GM23338 (cell line): ENCODE measurements at regions not wholly inside any gene's neighbourhood (a gene's known extent, or its start where the extent isn't known, plus 50 kb on each side); places are given as distances from the start of the nearest gene placed in this dataset.

Experiments
- ATAC-seq: fragments of 200-7000 bp; cut with Tn5 transposase; 3 replicates; pipeline ENCODE4 v1.9.1; 2020
- DNase-seq: peaks from one replicate; pipeline ENCODE4 v3.0.0-alpha.2; 2015; ENCODE audit warnings: low spot score
- H2AFZ ChIP-seq: fragments of 200-600 bp; sonication (generic); 2 replicates; pipeline ENCODE4 v1.8.0; 2016; ENCODE audit warnings: antibody characterized with exemption, mild to moderate bottlenecking, moderate library complexity
- H3F3A ChIP-seq: fragments of 200-600 bp; sonication (generic); replicated peaks from 2 replicates; pipeline ENCODE4 v1.8.0; 2017; ENCODE audit warnings: antibody characterized with exemption, mixed run types, low read depth
- H3K27ac ChIP-seq: fragments of 200-600 bp; sonication (generic); 2 replicates; pipeline ENCODE4 v1.6.1; 2016; ENCODE audit warnings: low read depth
- H3K27me3 ChIP-seq: fragments of 200-600 bp; sonication (generic); 2 replicates; pipeline ENCODE4 v1.8.0; 2016; ENCODE audit warnings: mild to moderate bottlenecking, mixed run types, moderate library complexity; ENCODE audit not compliant: insufficient read depth
- H3K36me3 ChIP-seq: fragments of 200-600 bp; sonication (generic); 2 replicates; pipeline ENCODE4 v1.8.0; 2016; ENCODE audit warnings: mild to moderate bottlenecking; ENCODE audit not compliant: insufficient read depth
- H3K4me1 ChIP-seq: fragments of 200-600 bp; sonication (generic); 2 replicates; pipeline ENCODE4 v1.8.0; 2016; ENCODE audit warnings: mild to moderate bottlenecking, moderate library complexity; ENCODE audit not compliant: insufficient read depth
- H3K4me2 ChIP-seq: fragments of 200-600 bp; sonication (generic); 2 replicates; pipeline ENCODE4 v1.7.1; 2017; ENCODE audit warnings: mixed run types
- H3K4me3 ChIP-seq: fragments of 200-600 bp; sonication (generic); 2 replicates; pipeline ENCODE4 v1.6.1; 2016; ENCODE audit warnings: mixed run types
- H3K79me2 ChIP-seq: fragments of 200-600 bp; sonication (generic); replicated peaks from 2 replicates; pipeline ENCODE4 v1.8.0; 2017; ENCODE audit warnings: mild to moderate bottlenecking; ENCODE audit not compliant: insufficient read depth
- H3K9me2 ChIP-seq: fragments of 200-600 bp; sonication (generic); 2 replicates; pipeline ENCODE4 v1.8.0; 2017; ENCODE audit not compliant: insufficient read depth
- H4K20me1 ChIP-seq: fragments of 200-600 bp; sonication (generic); replicated peaks from 2 replicates; pipeline ENCODE4 v1.8.0; 2017; ENCODE audit warnings: mild to moderate bottlenecking; ENCODE audit not compliant: insufficient read depth
- H3K27ac Mint-ChIP-seq: 2 replicates; pipeline ENCODE4 v1.8.0; 2020; ENCODE audit warnings: inconsistent platforms, mild to moderate bottlenecking, moderate library complexity, mixed read lengths
- H3K27me3 Mint-ChIP-seq: 3 replicates; pipeline ENCODE4 v1.8.0; 2022; ENCODE audit warnings: low read depth, mild to moderate bottlenecking, moderate library complexity, mixed read lengths, inconsistent platforms; ENCODE audit not compliant: insufficient read depth, poor library complexity
- H3K36me3 Mint-ChIP-seq: 3 replicates; pipeline ENCODE4 v1.8.0; 2021; ENCODE audit warnings: low read depth, mild to moderate bottlenecking, inconsistent platforms, moderate library complexity, mixed read lengths
- H3K4me1 Mint-ChIP-seq: 3 replicates; pipeline ENCODE4 v1.8.0; 2020; ENCODE audit warnings: mild to moderate bottlenecking, inconsistent platforms, mixed read lengths
- H3K4me3 Mint-ChIP-seq: 3 replicates; pipeline ENCODE4 v1.8.0; 2021; ENCODE audit warnings: moderate library complexity, mild to moderate bottlenecking, inconsistent platforms, mixed read lengths
- H3K9me3 Mint-ChIP-seq: 3 replicates; pipeline ENCODE4 v1.8.0; 2020; ENCODE audit warnings: moderate library complexity, mild to moderate bottlenecking, inconsistent platforms, mixed read lengths
- CREB1 ChIP-seq: fragments of 250-450 bp; sonication (Bioruptor Pico); IDR thresholded peaks from 2 replicates; pipeline ENCODE4 v1.5.0; 2020; ENCODE audit warnings: low read depth, mild to moderate bottlenecking, moderate library complexity
- EZH2 ChIP-seq: fragments of 200-600 bp; sonication (generic); IDR thresholded peaks from one replicate; pipeline ENCODE4 v1.8.0; 2017; ENCODE audit warnings: antibody characterized with exemption, mild to moderate bottlenecking, low read depth; ENCODE audit not compliant: unreplicated experiment
- EZH2phosphoT487 ChIP-seq: fragments of 200-600 bp; sonication (generic); IDR thresholded peaks from one replicate; pipeline ENCODE4 v1.8.1; 2018; ENCODE audit warnings: antibody characterized with exemption; ENCODE audit not compliant: unreplicated experiment
- JUNB ChIP-seq: IDR thresholded peaks from one replicate; pipeline ENCODE4 v1.6.1; 2016; ENCODE audit warnings: antibody characterized with exemption; ENCODE audit not compliant: unreplicated experiment
- NANOG ChIP-seq: IDR thresholded peaks from 2 replicates; pipeline ENCODE4 v1.6.1; 2016; ENCODE audit warnings: antibody characterized with exemption, borderline replicate concordance
- POLR2AphosphoS5 ChIP-seq: IDR thresholded peaks from 2 replicates; pipeline ENCODE4 v1.6.1; 2016; ENCODE audit warnings: antibody characterized with exemption, low read depth
- STAT1 ChIP-seq: IDR thresholded peaks from one replicate; pipeline ENCODE4 v1.6.1; 2016; ENCODE audit warnings: antibody characterized with exemption; ENCODE audit not compliant: unreplicated experiment
- ZNF114 ChIP-seq: fragments of 250-450 bp; sonication (Bioruptor Pico); IDR thresholded peaks from 2 replicates; pipeline ENCODE4 v1.5.0; 2020; ENCODE audit warnings: mild to moderate bottlenecking, moderate library complexity
- ZNF331 ChIP-seq: fragments of 250-450 bp; sonication (Bioruptor Pico); IDR thresholded peaks from 2 replicates; pipeline ENCODE4 v1.5.0; 2020; ENCODE audit warnings: low read depth, mild to moderate bottlenecking, moderate library complexity
- TF ChIP-seq, protein P1 (sequence below): IDR thresholded peaks from 2 replicates; pipeline ENCODE4 v1.6.1; 2016; ENCODE audit warnings: antibody characterized with exemption
- TF ChIP-seq, protein P2 (sequence below): fragments of 250-450 bp; sonication (Bioruptor Pico); IDR thresholded peaks from 2 replicates; pipeline ENCODE4 v1.5.0; 2020; ENCODE audit warnings: mild to moderate bottlenecking, moderate library complexity
- TF ChIP-seq, protein P3 (sequence below): IDR thresholded peaks from one replicate; pipeline ENCODE4 v1.6.1; 2018; ENCODE audit warnings: antibody characterized with exemption; ENCODE audit not compliant: unreplicated experiment
- TF ChIP-seq, protein P4 (sequence below), 2 experiments: fragments of 200-600 bp in 1 of 2; sonication (generic) in 1 of 2; conservative IDR thresholded peaks; 2 replicates each; pipeline versions ENCODE4 v1.5.1 to v1.6.1; 2016 to 2017; ENCODE audit warnings: antibody characterized with exemption in 2 of 2, low read depth in 2 of 2, mild to moderate bottlenecking in 2 of 2, moderate library complexity in 1 of 2

DNA sequence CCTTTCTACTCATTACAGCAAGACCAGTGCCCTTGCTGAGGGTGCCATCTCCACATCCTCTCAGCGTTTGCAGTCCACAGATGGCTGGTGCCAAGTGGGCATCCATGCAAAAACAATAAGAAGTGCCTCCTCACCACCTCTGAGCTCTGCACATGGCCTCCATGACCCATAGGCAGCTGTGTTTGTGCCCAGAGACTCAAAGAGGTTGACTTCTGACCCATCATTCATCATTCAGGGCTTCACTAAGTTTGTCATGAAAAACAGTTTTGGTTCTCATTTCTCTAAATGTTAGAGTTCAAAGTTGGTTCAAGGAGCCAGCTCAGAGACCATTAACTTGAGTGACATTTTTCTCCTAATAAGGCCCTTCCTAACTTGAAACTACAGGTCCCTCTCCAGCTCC is 512.6 kb upstream of the MAP3K7 start:
- Mint-ChIP-seq H3K36me3 (no peaks in the 10 kb centered on the region), H3K4me1 (no peaks in the 10 kb centered on the region), H3K4me3 (no peak overlapping the region), H3K27ac (no peak overlapping the region), H3K27me3 (no peaks in the 10 kb centered on the region), H3K9me3 (no peaks in the 10 kb centered on the region)
- ATAC-seq: no peak
- H3K9me2 ChIP-seq: 0 out of 2 replicates have a peak, but pooled peaks cover 3% of the 10 kb centered on the region
- 0 out of 2 replicates have a peak overlapping the region, but pooled peaks have one; percentile 61 for H2AFZ ChIP-seq
- no peak overlapping the region for H3K4me3 ChIP-seq
- H3K79me2 ChIP-seq: no peaks in the 10 kb centered on the region
- no peaks in the 10 kb centered on the region for H4K20me1 ChIP-seq
- DNase-seq: no peak
- H3K27me3 ChIP-seq: no peaks in the 10 kb centered on the region
- no peaks in the 10 kb centered on the region for H3K36me3 ChIP-seq
- TF ChIP-seq ZNF114 (CRISPR knock-in tag) (no peak), EZH2 (no peak), STAT1 (no peak), POLR2AphosphoS5 (no peak), EZH2phosphoT487 (no peak), ZNF331 (CRISPR knock-in tag) (no peak), NANOG (no peak), JUNB (no peak), CREB1 (CRISPR knock-in tag) (no peak)
- TF ChIP-seq, protein P1, sequence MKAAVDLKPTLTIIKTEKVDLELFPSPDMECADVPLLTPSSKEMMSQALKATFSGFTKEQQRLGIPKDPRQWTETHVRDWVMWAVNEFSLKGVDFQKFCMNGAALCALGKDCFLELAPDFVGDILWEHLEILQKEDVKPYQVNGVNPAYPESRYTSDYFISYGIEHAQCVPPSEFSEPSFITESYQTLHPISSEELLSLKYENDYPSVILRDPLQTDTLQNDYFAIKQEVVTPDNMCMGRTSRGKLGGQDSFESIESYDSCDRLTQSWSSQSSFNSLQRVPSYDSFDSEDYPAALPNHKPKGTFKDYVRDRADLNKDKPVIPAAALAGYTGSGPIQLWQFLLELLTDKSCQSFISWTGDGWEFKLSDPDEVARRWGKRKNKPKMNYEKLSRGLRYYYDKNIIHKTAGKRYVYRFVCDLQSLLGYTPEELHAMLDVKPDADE: no peak
- TF ChIP-seq, protein P2, sequence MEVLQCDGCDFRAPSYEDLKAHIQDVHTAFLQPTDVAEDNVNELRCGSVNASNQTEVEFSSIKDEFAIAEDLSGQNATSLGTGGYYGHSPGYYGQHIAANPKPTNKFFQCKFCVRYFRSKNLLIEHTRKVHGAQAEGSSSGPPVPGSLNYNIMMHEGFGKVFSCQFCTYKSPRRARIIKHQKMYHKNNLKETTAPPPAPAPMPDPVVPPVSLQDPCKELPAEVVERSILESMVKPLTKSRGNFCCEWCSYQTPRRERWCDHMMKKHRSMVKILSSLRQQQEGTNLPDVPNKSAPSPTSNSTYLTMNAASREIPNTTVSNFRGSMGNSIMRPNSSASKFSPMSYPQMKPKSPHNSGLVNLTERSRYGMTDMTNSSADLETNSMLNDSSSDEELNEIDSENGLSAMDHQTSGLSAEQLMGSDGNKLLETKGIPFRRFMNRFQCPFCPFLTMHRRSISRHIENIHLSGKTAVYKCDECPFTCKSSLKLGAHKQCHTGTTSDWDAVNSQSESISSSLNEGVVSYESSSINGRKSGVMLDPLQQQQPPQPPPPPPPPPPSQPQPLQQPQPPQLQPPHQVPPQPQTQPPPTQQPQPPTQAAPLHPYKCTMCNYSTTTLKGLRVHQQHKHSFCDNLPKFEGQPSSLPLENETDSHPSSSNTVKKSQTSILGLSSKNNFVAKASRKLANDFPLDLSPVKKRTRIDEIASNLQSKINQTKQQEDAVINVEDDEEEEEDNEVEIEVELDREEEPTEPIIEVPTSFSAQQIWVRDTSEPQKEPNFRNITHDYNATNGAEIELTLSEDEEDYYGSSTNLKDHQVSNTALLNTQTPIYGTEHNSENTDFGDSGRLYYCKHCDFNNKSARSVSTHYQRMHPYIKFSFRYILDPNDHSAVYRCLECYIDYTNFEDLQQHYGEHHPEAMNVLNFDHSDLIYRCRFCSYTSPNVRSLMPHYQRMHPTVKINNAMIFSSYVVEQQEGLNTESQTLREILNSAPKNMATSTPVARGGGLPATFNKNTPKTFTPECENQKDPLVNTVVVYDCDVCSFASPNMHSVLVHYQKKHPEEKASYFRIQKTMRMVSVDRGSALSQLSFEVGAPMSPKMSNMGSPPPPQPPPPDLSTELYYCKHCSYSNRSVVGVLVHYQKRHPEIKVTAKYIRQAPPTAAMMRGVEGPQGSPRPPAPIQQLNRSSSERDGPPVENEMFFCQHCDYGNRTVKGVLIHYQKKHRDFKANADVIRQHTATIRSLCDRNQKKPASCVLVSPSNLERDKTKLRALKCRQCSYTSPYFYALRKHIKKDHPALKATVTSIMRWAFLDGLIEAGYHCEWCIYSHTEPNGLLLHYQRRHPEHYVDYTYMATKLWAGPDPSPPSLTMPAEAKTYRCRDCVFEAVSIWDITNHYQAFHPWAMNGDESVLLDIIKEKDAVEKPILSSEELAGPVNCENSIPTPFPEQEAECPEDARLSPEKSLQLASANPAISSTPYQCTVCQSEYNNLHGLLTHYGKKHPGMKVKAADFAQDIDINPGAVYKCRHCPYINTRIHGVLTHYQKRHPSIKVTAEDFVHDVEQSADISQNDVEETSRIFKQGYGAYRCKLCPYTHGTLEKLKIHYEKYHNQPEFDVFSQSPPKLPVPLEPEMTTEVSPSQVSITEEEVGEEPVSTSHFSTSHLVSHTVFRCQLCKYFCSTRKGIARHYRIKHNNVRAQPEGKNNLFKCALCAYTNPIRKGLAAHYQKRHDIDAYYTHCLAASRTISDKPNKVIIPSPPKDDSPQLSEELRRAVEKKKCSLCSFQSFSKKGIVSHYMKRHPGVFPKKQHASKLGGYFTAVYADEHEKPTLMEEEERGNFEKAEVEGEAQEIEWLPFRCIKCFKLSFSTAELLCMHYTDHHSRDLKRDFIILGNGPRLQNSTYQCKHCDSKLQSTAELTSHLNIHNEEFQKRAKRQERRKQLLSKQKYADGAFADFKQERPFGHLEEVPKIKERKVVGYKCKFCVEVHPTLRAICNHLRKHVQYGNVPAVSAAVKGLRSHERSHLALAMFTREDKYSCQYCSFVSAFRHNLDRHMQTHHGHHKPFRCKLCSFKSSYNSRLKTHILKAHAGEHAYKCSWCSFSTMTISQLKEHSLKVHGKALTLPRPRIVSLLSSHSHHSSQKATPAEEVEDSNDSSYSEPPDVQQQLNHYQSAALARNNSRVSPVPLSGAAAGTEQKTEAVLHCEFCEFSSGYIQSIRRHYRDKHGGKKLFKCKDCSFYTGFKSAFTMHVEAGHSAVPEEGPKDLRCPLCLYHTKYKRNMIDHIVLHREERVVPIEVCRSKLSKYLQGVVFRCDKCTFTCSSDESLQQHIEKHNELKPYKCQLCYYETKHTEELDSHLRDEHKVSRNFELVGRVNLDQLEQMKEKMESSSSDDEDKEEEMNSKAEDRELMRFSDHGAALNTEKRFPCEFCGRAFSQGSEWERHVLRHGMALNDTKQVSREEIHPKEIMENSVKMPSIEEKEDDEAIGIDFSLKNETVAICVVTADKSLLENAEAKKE (CRISPR knock-in tag): no peak
- TF ChIP-seq, protein P3, sequence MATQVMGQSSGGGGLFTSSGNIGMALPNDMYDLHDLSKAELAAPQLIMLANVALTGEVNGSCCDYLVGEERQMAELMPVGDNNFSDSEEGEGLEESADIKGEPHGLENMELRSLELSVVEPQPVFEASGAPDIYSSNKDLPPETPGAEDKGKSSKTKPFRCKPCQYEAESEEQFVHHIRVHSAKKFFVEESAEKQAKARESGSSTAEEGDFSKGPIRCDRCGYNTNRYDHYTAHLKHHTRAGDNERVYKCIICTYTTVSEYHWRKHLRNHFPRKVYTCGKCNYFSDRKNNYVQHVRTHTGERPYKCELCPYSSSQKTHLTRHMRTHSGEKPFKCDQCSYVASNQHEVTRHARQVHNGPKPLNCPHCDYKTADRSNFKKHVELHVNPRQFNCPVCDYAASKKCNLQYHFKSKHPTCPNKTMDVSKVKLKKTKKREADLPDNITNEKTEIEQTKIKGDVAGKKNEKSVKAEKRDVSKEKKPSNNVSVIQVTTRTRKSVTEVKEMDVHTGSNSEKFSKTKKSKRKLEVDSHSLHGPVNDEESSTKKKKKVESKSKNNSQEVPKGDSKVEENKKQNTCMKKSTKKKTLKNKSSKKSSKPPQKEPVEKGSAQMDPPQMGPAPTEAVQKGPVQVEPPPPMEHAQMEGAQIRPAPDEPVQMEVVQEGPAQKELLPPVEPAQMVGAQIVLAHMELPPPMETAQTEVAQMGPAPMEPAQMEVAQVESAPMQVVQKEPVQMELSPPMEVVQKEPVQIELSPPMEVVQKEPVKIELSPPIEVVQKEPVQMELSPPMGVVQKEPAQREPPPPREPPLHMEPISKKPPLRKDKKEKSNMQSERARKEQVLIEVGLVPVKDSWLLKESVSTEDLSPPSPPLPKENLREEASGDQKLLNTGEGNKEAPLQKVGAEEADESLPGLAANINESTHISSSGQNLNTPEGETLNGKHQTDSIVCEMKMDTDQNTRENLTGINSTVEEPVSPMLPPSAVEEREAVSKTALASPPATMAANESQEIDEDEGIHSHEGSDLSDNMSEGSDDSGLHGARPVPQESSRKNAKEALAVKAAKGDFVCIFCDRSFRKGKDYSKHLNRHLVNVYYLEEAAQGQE: no peak
- TF ChIP-seq, protein P4, sequence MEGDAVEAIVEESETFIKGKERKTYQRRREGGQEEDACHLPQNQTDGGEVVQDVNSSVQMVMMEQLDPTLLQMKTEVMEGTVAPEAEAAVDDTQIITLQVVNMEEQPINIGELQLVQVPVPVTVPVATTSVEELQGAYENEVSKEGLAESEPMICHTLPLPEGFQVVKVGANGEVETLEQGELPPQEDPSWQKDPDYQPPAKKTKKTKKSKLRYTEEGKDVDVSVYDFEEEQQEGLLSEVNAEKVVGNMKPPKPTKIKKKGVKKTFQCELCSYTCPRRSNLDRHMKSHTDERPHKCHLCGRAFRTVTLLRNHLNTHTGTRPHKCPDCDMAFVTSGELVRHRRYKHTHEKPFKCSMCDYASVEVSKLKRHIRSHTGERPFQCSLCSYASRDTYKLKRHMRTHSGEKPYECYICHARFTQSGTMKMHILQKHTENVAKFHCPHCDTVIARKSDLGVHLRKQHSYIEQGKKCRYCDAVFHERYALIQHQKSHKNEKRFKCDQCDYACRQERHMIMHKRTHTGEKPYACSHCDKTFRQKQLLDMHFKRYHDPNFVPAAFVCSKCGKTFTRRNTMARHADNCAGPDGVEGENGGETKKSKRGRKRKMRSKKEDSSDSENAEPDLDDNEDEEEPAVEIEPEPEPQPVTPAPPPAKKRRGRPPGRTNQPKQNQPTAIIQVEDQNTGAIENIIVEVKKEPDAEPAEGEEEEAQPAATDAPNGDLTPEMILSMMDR (conservative IDR thresholded peaks at IDR 0.05; ENCODE audit: low read depth in 2 of 2): no peak
- H3K4me1 ChIP-seq: no peaks in the 10 kb centered on the region
- H3K4me2 ChIP-seq: no peak overlapping the region
- H3K27ac ChIP-seq: no peak overlapping the region
- H3F3A ChIP-seq: no peaks in the 10 kb centered on the region
